HTR-8/SVneo (cell line): ENCODE measurements at regions not wholly inside any gene's neighbourhood (a gene's known extent, or its start where the extent isn't known, plus 50 kb on each side); places are given as distances from the start of the nearest gene placed in this dataset.

Experiments
- DNase-seq: peaks from one replicate; pipeline ENCODE4 v3.0.0; 2011; ENCODE audit warnings: low spot score, mixed read lengths; ENCODE audit not compliant: insufficient read length
- FAIRE-seq: peaks from 2 replicates; lab custom pipeline; 2011; peaks lifted over from hg19 to GRCh38; lab: Jason Lieb, UNC

DNA sequence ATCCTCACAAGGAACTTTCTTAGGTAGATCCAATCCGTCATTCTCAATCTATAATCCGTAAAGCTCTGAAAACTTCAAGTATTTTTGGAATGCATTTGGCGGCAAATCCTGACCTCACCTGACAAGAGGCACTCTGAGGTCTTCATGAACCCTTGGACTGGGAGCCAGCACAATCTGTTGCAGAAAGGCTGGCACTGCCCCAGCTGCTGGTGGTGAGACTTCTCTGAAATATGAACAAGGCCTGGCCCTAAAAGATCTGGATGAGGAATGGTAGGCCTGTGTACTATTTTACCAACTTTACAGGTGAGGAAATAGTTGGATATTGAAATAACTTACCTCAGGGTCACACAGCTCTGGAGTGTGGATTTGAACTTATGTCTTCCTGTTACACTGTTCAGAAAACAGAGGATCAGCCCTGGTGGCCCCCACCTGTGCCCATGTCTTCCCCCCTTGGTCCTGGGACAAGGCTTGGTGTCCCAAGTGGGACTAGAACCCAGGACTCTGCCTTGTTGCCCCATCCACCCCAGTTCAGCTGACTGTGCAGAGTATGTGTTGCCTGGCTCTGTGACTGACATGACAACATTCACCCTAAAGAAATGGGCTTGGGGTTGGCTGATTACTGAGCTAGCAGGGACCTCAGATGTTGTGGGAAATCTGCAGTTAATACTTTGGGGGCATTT lies 471.4 kb downstream of the MN1 start:
- FAIRE-seq (no peak), DNase-seq (no peak)

DNA sequence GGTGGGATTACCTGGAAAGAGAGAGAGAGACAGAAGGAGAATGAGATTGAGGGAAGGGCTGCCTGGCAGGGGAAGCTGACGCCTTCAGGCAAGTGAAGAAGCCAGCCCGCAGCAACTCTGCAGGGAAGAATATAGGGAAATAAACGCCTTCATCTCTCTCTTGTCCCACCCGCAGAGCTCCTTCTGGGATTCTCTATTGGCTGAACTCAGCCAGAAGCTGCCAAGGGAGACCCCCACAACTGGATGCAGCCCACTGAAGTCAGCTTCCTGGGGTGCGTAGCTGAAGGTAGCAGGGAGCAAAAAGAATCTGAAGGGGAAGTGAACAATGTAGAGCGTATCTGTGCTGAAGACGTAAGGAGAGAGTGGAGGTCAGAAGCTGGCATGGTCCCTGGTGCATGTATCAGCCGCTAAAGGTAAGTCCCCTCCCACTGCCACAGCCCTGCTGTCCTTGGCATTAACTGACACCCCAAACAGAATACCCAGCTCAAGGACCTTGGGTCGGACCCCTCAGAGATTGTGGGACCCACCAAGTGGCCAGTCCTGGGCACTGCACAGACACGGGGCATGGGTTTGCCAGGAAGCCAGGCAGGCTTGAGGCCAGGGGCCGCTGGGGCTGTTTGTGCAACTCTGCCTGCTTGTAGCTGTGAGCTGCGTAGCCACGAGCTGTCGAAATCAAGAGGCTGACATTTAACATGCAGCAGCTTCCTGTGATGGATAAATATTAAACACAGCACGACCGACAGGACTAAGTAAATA lies 469.9 kb downstream of the MN1 start:
- no peak for FAIRE-seq
- DNase-seq = peak; percentile 35

DNA sequence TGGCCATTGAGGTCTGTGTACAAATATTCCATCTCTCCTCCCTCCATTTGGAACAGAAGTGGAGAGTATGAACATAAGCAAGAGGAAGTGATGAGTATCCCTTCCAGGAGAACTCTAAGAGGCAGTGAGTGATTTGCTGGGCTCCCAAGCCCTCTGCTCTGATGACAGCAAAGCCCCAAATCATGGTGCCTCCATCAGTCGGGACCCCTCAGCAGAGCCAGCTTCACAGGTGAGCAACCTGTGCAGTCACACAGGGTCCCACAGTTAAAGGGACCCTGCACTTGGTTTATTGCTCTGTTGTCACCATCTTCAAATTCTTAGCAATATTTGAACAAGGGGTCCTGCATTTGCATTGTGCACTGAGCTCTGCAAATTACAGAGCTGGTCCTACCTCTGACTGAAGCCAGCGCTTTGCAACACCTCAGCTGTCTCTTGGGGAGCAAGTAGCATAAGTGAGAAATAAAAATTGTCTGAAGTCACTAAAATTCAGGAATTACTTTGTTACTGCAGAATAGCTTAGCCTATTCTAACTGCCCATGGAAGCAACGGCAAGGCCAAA lies 466.4 kb downstream of the MN1 start:
- DNase-seq (no peak), FAIRE-seq (no peak)

DNA sequence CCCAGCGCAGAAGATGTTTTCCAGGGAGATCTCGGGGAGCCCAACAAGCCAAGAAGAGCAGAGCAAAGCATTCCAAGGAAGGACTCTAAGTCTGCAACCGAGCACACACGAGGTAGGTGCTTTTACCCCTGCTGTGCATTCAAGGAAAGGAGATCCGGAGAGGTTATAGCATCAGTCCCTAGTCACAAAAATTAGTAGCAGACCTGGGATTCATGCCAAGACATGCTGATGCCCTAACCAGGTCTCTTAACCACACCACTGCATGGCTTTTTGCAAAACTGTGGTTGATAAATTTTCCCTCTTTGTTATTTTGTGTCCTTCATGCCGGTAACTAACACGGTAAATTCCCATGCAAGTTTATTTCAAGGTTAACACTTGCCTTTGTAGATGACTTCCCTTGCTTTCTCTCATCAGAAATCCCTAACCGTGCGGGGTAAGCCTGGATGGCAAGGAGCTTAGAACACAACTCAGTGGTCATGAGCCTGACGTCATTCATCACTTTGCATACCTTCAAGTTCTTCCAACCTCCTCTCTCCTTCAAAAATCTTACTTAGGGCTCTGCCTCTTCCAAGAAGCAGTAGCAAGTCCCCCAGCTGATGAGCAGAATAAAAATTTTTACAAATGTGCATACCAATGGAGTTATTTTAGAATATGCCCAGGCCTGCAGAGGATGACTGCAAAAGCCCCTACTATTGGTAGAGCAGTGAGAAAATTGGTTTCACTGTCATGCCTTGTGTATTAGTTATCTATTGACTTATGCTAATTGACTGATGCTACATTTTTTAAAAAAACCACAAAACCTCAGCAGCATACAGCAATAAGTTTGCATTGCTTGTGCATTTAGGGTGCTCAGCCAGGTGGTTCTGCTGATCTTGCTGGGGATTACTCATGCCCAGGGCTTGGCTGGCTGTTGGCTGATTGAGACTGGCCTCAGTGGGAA lies 465.1 kb downstream of the MN1 start:
- DNase-seq (no peak), FAIRE-seq (no peak)

DNA sequence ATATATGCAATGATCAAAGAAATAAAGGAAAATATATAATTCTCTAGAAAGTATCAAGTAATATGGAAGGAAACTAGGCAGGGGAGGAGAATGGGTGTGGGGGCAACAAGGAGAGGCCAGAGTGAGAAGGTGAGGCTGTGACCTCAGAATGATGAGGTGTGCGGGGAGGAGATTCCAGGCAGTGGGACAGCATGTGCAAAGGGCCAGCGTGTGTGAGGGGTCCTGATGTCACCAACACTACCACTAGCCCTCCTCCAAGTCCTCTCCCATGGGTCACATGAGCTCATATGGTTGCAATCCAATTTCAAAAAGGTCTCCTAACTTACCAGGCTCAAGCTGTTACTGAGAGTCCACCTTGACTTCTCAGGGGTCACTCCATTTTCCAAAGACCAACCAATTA lies 463.9 kb downstream of the MN1 start:
- DNase-seq (no peak), FAIRE-seq (no peak)

DNA sequence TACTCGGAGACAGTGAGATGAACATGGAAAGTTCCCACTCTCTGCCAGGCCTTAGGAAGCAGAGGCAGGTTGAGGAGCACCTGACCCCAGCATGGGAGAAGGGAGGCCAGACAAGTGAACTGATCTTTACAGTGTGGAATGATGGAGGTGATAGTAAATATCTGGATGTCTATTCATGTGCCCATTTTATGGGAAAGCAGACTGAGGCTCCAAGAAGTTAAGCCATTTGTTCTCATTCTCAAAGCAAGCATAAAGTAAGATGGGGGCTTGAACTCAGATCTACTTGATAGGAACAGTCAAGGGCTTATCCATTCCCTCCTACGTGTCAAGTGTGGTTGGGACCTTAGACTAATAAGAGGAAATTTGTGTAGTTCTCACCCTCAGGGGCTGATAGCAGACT lies 461.5 kb downstream of the MN1 start:
- no peak for DNase-seq

DNA sequence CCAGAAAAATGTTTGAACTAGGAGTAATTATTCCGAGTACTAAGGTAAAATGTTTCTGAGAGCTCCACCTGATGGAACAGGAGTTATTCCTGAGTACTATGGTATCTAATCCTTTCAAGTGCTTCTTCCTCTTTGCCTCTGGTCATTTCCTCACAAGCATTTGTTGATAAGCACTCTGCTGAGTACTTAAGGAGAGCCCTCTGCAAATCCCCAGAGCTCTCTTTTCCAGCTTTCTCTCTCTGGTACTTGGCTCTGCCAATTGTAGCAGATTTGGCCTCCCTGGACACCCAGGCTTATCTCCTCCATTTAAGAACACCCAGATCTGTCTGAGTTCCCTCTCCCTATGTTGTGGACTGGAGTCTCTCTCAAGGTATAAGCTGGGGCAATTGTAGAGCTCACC lies 457.0 kb downstream of the MN1 start:
- no peak for FAIRE-seq
- no peak for DNase-seq

More for the DNA sequence above, 461.5 kb downstream of the MN1 start:
- FAIRE-seq = no peak

DNA sequence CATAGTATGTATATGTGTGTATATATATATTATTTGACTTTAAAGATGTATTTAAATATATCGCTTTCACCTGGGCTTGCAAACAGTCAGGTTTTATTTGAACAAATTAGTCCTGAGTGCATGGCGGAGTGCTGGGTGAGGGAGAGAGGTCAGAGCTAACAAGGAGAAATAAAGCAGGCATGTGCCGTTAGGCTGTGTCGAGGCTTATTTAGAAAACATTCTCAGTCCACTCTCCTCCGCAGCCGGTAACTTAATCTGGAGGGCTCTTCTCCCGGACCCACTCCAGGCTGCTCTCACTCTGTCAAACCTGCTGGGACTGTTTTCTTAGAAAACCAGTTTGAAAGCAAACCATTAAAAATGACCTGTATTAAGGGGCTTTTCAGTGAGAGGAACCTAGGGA lies 455.9 kb downstream of the MN1 start:
- no peak for DNase-seq

DNA sequence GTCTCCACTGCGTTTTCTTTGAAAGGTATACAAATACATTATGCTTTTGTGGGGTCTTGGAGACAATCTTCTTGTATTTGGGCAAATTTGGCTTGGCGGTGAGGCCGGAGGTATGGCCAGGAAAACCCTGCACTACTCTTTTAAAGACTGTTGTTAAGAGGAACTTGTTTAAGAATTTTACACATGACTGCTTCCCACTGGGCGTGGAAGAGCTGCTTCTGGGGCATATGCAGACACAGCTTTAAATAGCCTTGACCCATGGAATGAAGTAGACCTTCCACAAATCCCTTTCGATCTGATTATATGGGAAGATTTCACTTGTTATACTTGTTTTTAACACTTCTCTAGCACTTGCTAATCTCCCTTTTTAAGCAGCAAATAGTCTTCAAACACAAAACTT lies 453.6 kb downstream of the MN1 start:
- DNase-seq (no peak), FAIRE-seq (no peak)

More for the DNA sequence above, 455.9 kb downstream of the MN1 start:
- FAIRE-seq = no peak

DNA sequence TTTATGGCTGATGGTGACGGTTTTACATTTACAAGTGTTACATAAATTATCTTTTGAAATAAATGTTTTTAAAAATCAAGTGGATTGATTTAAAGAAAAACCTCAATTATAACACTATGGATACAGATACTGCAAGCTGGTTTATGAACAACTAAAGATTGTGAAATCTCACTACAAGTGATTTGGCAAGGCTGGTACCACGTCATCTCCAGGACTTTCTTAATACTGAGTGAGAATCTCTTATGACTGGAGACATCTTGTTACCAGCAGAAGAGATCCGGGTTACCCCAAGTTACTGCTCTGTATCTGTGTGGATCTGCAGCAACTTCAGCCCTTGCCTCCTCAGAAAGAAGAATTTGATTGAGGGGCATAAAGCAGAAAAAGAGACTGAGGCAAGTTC lies 452.9 kb downstream of the MN1 start:
- DNase-seq = no peak
- FAIRE-seq = no peak

DNA sequence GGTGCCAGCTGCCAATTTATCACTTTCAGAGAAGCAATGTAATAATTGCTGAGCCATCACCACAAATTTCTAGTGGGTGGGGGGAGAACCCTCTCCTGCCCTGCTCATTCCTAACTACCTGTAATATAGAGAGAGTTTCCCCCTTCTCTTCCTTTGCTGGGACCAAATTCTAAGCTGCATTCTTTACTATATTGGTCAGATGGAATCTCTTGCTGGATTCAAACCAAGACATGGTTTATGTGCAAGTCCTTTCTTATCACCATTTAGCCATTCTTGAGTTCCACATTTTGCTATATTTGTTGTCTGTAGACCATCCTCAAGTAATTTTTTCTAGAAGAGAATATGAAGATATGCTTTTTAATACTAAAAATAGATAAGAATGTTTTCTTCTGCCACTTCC lies 452.1 kb downstream of the MN1 start:
- no peak for FAIRE-seq
- no peak for DNase-seq

DNA sequence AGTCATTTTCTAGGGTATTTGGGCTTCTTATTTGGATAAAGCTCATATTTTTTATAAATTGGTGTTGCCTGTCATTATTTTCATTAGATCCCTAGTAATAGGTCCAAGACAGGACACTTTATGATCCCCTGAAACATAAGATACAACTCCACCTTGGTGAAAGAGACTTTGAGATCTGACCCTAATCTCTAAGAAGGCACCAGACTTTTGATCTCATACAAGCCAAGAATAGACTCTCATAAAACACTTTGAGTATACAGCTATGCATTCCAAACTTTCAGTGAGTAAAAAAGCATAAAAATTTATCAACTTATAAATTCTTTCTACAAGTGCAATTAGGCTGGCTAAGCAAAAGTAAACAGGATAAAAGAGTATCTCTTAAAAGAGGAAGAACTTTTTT lies 451.2 kb downstream of the MN1 start:
- FAIRE-seq = no peak

DNA sequence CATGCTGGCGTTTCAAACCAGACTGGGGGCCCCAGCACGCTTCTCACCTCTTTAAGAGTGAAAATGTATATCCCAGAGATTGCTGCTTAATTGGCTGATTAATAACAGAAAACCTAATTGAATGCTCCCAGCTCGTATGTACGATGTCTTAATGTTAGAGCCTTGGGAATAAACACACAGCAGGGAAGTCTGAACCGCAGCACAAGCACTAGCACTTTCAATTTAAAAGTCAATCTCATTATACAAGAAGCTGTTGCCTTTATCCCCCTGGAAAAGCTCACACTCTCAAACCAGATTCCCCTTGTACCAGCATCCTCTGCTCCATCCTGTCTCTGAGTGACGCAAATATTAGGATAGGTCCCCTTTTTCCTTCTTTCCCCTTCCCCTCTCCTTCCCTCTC lies 449.1 kb downstream of the MN1 start:
- FAIRE-seq (no peak), DNase-seq (no peak)

More for the DNA sequence above, 451.2 kb downstream of the MN1 start:
- DNase-seq = no peak

DNA sequence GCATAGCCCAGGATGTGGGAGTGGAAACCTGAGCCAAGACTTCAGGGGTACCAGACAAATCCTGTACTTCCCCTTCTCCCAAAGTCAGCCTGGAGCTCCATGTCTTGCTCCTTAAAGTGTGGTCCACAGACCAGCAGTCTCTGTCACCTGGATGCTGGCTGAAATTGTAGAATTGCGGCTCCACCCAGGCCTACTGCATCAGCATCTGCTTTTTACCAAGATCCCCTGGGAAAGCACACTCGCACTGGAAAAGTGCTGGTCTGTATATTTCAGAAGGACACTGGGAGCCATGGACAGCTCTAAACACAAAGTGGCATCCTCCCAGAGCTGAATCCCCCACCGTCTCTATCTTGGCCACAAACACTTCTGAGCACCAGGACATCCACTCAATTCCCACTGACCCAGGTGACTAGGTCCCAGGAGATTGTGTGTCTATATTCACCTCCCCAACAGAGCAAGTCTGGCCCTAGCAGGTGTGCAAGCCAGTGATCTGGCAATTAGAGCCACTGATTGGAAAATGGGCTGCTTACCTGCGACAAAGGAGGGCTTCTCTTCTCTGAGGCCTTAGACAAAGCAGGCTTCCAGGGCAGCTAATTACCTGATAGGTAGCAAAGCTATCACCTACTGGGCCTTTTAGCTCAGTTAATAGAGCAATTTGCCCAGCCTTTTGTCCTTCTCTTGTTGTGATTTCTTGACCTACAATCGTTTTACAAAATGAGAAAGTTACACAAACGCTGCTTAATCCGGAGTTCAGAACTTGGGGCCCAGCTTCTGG lies 443.3 kb downstream of the MN1 start:
- FAIRE-seq (no peak), DNase-seq (no peak)

DNA sequence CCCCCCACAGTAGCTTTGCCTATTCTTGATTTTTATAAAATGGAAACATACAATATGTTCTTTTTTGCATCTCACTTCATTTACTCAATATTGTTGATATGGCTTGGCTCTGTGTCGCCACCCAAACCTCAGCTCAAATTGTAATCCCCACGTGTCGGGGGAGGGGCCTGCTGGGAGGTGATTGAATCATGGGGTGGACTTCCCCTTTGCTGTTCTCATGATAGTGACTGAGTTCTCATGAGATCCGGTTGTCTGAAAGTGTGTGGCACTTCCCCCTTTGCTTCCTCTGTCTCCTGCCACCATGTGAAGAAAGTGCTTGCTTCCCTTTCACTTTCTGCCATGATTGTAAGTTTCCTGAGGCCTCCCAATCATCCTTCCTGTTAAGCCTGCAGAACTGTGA lies 431.3 kb downstream of the MN1 start:
- DNase-seq (no peak), FAIRE-seq (no peak)

DNA sequence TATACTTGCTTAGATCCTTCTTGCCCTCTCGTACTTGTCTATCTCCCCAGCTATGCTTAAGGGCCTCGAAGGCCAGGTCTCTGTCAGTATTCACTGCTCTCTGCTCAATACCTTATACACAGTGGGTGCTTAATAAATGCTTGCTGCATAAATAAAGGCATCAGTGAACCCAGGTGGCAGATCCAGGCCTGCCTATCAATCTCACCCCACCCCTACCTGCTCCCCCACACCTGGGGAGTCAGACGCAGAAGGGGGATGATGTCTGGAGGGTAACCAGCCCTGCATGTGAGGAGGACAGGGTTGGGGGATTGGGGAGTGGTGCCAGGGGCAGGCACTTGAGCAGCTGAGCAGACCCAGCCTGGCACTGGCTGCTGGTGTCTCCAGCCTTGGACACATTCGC lies 430.6 kb downstream of the MN1 start:
- DNase-seq (no peak), FAIRE-seq (no peak)

DNA sequence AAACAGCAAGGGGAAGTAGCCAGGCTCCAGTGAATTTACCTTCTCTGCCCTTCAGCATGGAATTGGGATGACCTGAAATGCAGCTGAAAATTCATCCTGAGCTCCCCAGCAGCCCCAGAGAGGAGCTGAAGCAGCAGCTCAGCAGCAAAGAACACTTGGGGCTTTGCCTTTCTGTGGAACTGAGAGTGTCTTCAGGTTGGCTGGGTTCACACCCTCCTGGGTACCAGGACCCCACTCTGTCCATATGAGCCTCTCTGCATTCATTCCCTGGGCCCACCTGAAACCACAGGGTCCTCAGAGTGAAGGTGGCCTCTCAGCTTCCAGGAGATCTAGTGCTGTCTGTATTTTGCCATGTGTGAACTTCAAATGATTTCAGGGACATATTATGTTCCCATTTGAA lies 429.2 kb downstream of the MN1 start:
- FAIRE-seq = no peak
- DNase-seq = no peak

DNA sequence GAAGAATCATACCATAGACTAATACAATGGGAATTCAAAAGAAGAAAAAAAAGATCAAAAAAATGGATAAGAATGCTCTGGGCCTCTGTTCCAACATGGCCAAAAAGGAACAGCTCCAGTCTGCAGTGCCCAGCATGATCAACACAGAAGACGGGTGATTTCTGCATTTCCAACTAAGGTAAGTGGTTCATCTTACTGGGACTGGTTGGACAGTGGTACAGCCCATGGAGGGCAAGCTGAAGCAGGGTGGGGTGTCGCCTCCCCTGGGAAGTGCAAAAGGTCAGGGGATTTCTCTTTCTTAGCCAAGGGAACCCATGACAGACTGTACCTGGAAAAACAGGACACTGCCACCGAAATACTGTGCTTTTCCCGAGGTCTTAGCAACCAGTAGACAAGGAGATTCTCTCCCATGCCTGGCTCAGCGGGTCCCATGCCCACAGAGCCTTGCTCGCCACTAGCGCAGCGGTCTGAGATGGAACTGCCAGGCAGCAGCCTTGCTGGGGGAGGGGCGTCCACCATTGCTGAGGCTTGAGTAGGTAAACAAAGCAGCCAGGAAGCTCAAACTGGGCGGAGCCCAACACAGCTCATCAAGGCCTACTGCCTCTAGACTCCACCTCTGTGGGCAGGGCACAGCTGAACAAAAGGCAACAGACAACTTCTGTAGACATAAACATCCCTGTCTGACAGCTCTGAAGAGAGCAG lies 428.4 kb downstream of the MN1 start:
- DNase-seq (no peak), FAIRE-seq (no peak)
